ENCODE measurements at regions not wholly inside any gene's neighbourhood (a gene's known extent, or its start where the extent isn't known, plus 50 kb on each side); places are given as distances from the start of the nearest gene placed in this dataset.

DNA sequence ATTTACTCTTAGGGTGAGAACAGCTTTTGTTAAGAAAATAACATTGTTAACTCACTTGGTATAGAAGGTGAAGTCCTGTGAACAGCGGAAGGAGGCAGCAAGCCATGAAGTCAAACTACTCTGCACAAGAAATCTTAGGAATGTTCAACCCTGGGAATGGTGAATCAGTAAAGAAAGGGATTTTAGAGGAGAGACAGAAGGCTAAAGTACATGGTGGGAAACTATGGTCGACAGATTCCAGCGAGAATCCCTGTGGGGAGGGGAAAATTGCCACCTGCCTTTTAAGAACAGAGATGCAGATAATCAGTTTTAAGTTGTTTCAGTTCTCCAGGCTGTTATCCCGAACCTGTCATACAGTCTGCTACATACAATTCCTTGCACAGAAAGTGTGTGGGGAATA, 63.2 kb upstream of the PTPRR start:
- 80 to 84% methylated on average over 4 of the region's 4 CpGs for WGBS, 2 donors
- no peak for ATAC-seq (ENCODE audit: low FRiP score in 2 of 2)

DNA sequence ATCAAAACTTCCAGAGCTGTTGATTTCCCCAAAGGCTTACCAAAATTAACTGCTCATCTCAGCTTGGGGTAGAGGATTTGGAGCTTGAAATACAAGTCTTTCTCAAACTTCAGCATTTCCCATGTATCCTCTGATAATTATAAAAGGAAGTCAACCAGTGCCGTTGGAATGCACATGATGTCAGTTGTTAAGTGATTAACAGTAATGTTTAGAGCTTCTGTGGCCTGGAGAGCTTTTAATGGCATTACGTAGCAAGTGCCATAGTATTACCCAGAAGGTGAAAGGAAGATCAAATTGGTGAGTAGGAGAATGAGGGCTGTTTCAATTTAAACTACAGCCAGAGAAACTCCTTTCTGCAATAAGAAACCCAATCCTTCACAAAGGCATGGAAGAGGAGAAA, 62.5 kb upstream of the PTPRR start:
- no peaks in the 10 kb centered on the region for H3K4me1 ChIP-seq
- whole genome bisulfite sequencing, 2 donors, result 60 to 61% methylated on average over 2 of the region's 2 CpGs
- no peak overlapping the region for H3K4me3 ChIP-seq
- H3K9me3 ChIP-seq, result no peaks in the 10 kb centered on the region
- H3K27ac ChIP-seq, result no peak overlapping the region
- ATAC-seq (ENCODE audit: low FRiP score in 2 of 2), result no peak
- DNase-seq, result no peak
- H3K36me3 ChIP-seq, result no peaks in the 10 kb centered on the region
- H3K27me3 ChIP-seq, result no peaks in the 10 kb centered on the region
- TF ChIP-seq, protein P1, sequence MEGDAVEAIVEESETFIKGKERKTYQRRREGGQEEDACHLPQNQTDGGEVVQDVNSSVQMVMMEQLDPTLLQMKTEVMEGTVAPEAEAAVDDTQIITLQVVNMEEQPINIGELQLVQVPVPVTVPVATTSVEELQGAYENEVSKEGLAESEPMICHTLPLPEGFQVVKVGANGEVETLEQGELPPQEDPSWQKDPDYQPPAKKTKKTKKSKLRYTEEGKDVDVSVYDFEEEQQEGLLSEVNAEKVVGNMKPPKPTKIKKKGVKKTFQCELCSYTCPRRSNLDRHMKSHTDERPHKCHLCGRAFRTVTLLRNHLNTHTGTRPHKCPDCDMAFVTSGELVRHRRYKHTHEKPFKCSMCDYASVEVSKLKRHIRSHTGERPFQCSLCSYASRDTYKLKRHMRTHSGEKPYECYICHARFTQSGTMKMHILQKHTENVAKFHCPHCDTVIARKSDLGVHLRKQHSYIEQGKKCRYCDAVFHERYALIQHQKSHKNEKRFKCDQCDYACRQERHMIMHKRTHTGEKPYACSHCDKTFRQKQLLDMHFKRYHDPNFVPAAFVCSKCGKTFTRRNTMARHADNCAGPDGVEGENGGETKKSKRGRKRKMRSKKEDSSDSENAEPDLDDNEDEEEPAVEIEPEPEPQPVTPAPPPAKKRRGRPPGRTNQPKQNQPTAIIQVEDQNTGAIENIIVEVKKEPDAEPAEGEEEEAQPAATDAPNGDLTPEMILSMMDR (IDR thresholded peaks at IDR 0.05), result no peak
- TF ChIP-seq POLR2AphosphoS5 (IDR thresholded peaks at IDR 0.05) (no peak), POLR2A (IDR thresholded peaks at IDR 0.05) (no peak), EP300 (IDR thresholded peaks at IDR 0.05) (no peak)

More for the DNA sequence above, 63.2 kb upstream of the PTPRR start:
- Histone ChIP-seq H3K27ac (no peak overlapping the region), H3K4me1 (no peaks in the 10 kb centered on the region), H3K27me3 (no peaks in the 10 kb centered on the region), H3K4me3 (no peak overlapping the region), H3K36me3 (no peaks in the 10 kb centered on the region), H3K9me3 (no peaks in the 10 kb centered on the region)
- TF ChIP-seq, protein P1 (IDR thresholded peaks at IDR 0.05), result no peak
- TF ChIP-seq EP300 (IDR thresholded peaks at IDR 0.05) (no peak), POLR2AphosphoS5 (IDR thresholded peaks at IDR 0.05) (no peak), POLR2A (IDR thresholded peaks at IDR 0.05) (no peak)
- no peak for DNase-seq

DNA sequence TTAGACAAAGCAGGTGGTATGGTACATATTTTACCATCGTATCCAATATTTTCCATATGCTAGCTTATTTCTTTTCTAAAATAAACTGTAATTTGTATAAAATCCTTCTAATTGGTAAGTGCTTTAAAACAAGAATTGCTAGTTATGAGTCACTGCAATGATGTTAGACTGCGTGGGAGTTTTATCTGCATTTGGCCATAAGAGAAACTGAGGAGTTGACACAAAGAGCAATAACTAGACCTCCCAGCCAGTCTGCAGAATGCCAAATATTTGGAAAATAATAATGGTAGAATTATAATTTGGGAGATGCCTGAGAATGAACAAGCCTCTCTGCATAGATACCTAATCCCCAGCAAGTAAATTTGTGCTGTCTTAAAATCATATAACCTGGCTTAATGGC, 61.7 kb upstream of the PTPRR start:
- 91 to 92% methylated on average over 2 of the region's 2 CpGs for WGBS, 2 donors
- no peaks in the 10 kb centered on the region for H3K4me1 ChIP-seq
- H3K4me3 ChIP-seq, result no peak overlapping the region
- no peaks in the 10 kb centered on the region for H3K9me3 ChIP-seq
- H3K36me3 ChIP-seq, result no peaks in the 10 kb centered on the region
- TF ChIP-seq EP300 (IDR thresholded peaks at IDR 0.05) (no peak), POLR2AphosphoS5 (IDR thresholded peaks at IDR 0.05) (no peak), POLR2A (IDR thresholded peaks at IDR 0.05) (no peak)
- TF ChIP-seq, protein P1 (IDR thresholded peaks at IDR 0.05), result no peak
- H3K27me3 ChIP-seq, result no peaks in the 10 kb centered on the region
- ATAC-seq (ENCODE audit: low FRiP score in 2 of 2), result no peak
- DNase-seq, result no peak
- H3K27ac ChIP-seq, result no peak overlapping the region

DNA sequence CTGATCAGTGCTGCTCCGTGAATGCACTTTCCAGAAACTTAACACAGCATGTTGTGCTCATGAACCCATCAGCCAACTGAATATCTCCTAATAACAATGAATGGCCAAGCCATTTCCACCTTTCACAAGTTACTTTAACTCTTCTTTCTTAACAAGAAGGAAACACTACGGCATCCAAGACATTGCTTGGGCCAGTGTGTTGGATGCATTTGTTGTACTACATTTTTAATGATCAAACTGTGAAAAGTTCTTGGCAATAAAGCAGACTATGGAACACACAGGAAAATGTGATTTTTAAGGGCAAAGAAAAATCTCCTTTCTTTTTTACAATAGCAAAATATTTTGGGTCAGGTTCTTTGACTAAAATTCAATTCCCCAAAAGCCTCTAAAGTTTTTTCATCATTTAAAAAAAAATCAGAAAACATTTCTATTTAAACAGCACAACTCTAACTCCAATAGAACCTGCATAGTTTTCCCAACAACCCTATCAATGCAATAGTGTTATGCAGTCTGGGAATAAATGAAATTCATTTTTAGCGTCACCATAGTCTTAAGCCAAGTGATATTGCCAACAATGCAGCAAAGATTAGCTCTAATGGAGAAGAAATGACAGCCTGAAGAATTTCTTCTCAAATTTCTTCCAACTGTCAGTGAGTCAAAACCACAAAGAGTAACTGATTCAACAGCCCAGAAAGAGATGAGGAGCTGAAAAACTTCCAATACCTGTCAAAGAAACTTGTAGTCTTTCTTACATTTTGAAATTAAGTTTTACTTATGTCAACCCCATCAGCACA, 50.7 kb upstream of the PTPRR start:
- DNase-seq (no peak), ATAC-seq (ENCODE audit: low FRiP score in 2 of 2) (peak in 1 of 2 donors; percentile 78)
- 73 to 87% methylated on average over 3 of the region's 3 CpGs for WGBS, 2 donors

More for the DNA sequence above, 50.7 kb upstream of the PTPRR start:
- Histone ChIP-seq H3K27ac (no peak overlapping the region), H3K27me3 (peaks cover 0 to 2% (median 0%) of the 10 kb centered on the region in 4 donors), H3K4me3 (no peak overlapping the region), H3K36me3 (no peaks in the 10 kb centered on the region), H3K4me1 (no peaks in the 10 kb centered on the region), H3K9me3 (no peaks in the 10 kb centered on the region)
- no peak for TF ChIP-seq POLR2A (IDR thresholded peaks at IDR 0.05)
- TF ChIP-seq POLR2AphosphoS5 (IDR thresholded peaks at IDR 0.05), result no peak
